Ishikawa (cell line): ENCODE measurements at regions not wholly inside any gene's neighbourhood (a gene's known extent, or its start where the extent isn't known, plus 50 kb on each side); places are given as distances from the start of the nearest gene placed in this dataset.

ENCODE experiments used
- CEBPB ChIP-seq: IDR thresholded peaks from 2 replicates; pipeline ENCODE4 v1.6.1; 2012
- CREB1 ChIP-seq: IDR thresholded peaks from 2 replicates; pipeline ENCODE4 v1.6.1; 2012; ENCODE audit warnings: low read depth
- EGR1 ChIP-seq: IDR thresholded peaks from 2 replicates; pipeline ENCODE4 v1.6.1; 2012
- EP300 ChIP-seq: IDR thresholded peaks from 2 replicates; pipeline ENCODE4 v1.6.1; 2012; ENCODE audit warnings: borderline replicate concordance
- FOXM1 ChIP-seq: IDR thresholded peaks from 2 replicates; pipeline ENCODE4 v1.6.1; 2012; ENCODE audit warnings: low read depth, borderline replicate concordance
- NFIC ChIP-seq: IDR thresholded peaks from 2 replicates; pipeline ENCODE4 v1.6.1; 2012
- RAD21 ChIP-seq: IDR thresholded peaks from 2 replicates; pipeline ENCODE4 v1.6.1; 2012; ENCODE audit warnings: low read depth
- TAF1 ChIP-seq: IDR thresholded peaks from 2 replicates; pipeline ENCODE4 v1.6.1; 2012; ENCODE audit warnings: low read depth, mild to moderate bottlenecking
- TCF12 ChIP-seq: IDR thresholded peaks from 2 replicates; pipeline ENCODE4 v1.6.1; 2012; ENCODE audit warnings: low read depth
- TEAD4 ChIP-seq: IDR thresholded peaks from 2 replicates; pipeline ENCODE4 v1.6.1; 2012
- YY1 ChIP-seq: IDR thresholded peaks from 2 replicates; pipeline ENCODE4 v1.6.1; 2012; ENCODE audit warnings: low read depth
- ZBTB7A ChIP-seq: IDR thresholded peaks from 2 replicates; pipeline ENCODE4 v1.6.1; 2012; ENCODE audit warnings: low read depth
- TF ChIP-seq, protein P1 (sequence below): IDR thresholded peaks from 2 replicates; pipeline ENCODE4 v1.6.1; 2012
- TF ChIP-seq, protein P2 (sequence below): IDR thresholded peaks from 2 replicates; pipeline ENCODE4 v1.6.1; 2012
- TF ChIP-seq, protein P3 (sequence below): IDR thresholded peaks from 2 replicates; pipeline ENCODE4 v1.6.1; 2012; ENCODE audit warnings: low read depth, mild to moderate bottlenecking

DNA sequence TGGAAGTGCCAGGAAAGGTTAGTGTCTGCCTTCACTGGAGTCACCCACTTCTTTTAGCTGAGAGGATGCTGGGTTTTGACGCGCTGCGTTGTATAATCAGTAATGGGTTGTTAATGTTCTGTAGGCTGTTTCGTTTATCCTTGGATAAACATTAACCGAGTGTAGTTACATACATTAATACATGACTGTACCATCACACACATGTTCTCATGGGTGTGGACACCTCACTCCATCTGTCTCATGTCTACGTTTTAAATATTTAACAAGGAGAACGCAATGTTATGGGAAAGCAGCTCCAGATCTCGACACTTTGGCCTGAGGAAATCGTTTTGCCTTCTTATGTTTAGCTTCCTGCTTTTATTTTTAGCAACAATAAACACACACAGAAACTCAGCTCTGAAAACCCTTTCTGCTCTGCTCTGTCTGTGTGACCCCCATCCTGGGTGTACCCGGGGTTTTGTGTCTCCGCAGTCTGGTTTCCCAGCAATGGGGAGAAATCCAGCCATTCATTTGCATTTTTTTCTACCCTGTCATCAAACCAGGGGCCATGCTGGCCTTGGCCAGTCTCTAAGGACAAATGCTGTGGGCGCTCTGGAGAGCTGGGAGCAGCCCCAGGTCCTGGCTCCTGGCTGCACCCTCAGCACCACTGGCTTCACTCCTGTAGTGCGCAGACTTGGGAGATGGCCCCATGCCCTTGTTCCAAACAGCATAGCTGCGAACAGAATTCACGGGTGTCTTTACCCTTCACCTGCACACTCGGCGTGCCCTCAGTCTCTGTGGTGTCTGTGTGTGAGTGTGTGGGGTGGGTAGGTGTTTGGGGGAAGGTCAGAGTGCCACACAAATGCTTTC is 110.8 kb downstream of the ERMARD start:
- TF ChIP-seq CEBPB (no peak), EGR1 (no peak), EP300 (no peak)

DNA sequence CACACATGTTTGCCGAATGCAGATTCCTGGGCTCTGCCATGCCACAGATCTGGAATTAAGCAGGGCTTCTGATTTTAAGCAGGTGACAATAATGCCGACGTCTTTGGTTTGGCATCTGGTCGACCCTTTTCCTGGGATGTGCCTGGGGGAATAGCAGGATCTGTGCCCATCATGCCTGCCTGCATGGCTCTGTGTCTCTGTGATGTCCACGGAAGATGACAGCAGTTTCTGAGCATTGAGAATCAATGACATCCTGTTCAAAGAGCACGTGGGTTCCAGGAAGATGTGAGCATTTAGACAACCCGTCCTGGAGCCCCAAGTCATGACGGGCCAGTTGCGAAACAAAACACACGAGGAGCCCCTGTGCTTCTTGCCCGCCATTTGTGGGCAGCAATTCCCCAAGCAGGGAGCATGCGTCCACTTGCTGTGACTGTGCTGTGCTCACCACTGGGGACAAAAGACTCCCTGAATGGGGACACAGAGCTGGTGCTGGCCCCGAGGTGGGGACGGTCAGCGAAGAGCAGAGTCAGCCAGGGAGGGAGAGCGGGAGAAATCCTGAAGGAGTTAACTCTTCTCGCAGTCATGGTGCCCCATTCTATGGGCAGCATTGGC is 110.1 kb downstream of the ERMARD start:
- TF ChIP-seq EP300 (no peak), EGR1 (no peak), FOXM1 (no peak), TAF1 (no peak), CREB1 (no peak), RAD21 (no peak), TEAD4 (no peak)
- TF ChIP-seq, protein P1, sequence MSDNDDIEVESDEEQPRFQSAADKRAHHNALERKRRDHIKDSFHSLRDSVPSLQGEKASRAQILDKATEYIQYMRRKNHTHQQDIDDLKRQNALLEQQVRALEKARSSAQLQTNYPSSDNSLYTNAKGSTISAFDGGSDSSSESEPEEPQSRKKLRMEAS = no peak

DNA sequence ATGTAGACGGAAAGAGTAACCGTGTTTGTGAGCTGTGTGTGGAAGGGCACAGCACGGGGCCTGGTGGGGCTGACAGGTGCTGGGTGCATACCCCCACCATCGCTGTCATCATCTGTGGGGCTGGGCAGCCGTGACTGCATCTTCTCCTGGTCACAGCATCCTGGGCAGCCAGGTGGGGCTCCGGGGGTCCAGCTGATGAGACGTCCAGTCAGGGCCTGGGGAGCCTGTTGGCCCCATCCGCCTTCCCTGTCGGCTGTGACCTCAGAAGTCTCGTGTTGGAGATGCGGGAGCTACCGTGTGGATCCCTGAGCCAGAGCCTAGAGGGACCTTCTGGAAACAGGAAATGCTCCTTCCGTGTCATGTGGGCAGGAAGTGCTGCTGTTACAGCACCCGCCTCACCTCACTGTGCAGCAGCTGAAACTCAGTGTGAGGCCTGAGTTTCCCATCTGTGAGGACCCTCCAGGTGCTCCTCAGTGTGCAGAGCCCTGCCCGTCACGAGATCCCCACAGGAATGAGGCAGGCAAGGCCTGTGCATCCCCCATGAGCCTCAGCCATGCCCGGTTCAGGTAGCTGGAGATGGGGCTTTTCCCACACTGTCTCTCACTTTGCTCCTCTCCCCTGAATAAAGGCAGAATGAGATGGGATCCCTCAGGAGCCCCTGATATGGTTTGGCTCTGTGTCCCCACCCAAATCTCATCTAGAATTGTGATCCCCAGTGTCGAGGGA is 108.7 kb downstream of the ERMARD start:
- TF ChIP-seq CEBPB (no peak), EP300 (no peak), YY1 (no peak), TAF1 (no peak), CREB1 (no peak), NFIC (no peak), EGR1 (no peak), FOXM1 (no peak)

GRCh38 chr6:169859401-169859977 is 108.1 kb downstream of the ERMARD start:
- TF ChIP-seq TEAD4 (no peak), CEBPB (no peak), TAF1 (no peak), FOXM1 (no peak), EP300 (no peak), RAD21 (no peak), TCF12 (no peak), ZBTB7A (no peak), EGR1 (no peak)
- TF ChIP-seq, protein P1 = no peak
- TF ChIP-seq, protein P2, sequence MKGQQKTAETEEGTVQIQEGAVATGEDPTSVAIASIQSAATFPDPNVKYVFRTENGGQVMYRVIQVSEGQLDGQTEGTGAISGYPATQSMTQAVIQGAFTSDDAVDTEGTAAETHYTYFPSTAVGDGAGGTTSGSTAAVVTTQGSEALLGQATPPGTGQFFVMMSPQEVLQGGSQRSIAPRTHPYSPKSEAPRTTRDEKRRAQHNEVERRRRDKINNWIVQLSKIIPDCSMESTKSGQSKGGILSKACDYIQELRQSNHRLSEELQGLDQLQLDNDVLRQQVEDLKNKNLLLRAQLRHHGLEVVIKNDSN = no peak

GRCh38 chr6:169858935-169859351 is 107.5 kb downstream of the ERMARD start:
- TF ChIP-seq RAD21 = no peak
- TF ChIP-seq, protein P2 = no peak
- no peak for TF ChIP-seq TCF12
- no peak for TF ChIP-seq EP300
- TF ChIP-seq, protein P1 = no peak
- no peak for TF ChIP-seq FOXM1
- TF ChIP-seq YY1 = no peak
- TF ChIP-seq EGR1 = no peak
- no peak for TF ChIP-seq CEBPB
- TF ChIP-seq ZBTB7A = no peak
- TF ChIP-seq TAF1 = no peak
- TF ChIP-seq TEAD4 = no peak
- no peak for TF ChIP-seq NFIC

DNA sequence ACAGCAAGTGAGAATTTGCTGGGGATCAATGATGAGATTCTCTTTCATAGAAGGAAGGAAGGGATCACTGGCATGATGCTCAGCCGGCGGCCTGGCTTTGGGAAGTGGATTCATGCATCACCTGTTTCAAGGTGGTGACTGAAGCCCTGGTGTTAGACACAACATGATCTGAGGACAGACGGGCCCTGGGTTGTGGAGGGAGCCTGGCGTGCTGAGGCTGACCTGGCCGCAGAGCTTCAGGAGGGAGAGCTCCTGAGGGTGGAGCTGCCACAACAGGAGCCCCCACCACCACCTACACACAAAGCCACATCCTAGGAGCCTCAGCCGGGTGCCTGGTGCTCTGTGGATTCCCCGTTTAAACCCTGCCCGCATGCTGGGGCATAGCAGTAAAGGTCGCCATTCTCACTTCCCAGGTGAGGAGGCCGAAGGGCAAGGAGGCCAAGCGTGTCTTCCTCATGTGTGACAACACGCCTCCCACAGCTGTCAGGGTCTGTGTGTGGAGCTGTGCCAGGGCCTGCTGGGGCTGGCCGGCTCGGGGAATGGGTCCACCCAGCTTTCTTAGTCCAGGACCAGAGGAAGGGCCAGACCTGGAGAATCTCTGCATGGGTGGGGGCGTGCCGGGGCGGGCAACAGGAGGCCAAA is 107.0 kb downstream of the ERMARD start:
- TF ChIP-seq TAF1 = no peak
- TF ChIP-seq TCF12 = no peak
- TF ChIP-seq TEAD4 = no peak
- TF ChIP-seq EP300 = no peak
- TF ChIP-seq CEBPB = no peak
- TF ChIP-seq YY1 = no peak
- TF ChIP-seq ZBTB7A = no peak
- TF ChIP-seq, protein P2 = no peak
- TF ChIP-seq NFIC = no peak
- no peak for TF ChIP-seq CREB1
- TF ChIP-seq EGR1 = no peak
- TF ChIP-seq, protein P3, sequence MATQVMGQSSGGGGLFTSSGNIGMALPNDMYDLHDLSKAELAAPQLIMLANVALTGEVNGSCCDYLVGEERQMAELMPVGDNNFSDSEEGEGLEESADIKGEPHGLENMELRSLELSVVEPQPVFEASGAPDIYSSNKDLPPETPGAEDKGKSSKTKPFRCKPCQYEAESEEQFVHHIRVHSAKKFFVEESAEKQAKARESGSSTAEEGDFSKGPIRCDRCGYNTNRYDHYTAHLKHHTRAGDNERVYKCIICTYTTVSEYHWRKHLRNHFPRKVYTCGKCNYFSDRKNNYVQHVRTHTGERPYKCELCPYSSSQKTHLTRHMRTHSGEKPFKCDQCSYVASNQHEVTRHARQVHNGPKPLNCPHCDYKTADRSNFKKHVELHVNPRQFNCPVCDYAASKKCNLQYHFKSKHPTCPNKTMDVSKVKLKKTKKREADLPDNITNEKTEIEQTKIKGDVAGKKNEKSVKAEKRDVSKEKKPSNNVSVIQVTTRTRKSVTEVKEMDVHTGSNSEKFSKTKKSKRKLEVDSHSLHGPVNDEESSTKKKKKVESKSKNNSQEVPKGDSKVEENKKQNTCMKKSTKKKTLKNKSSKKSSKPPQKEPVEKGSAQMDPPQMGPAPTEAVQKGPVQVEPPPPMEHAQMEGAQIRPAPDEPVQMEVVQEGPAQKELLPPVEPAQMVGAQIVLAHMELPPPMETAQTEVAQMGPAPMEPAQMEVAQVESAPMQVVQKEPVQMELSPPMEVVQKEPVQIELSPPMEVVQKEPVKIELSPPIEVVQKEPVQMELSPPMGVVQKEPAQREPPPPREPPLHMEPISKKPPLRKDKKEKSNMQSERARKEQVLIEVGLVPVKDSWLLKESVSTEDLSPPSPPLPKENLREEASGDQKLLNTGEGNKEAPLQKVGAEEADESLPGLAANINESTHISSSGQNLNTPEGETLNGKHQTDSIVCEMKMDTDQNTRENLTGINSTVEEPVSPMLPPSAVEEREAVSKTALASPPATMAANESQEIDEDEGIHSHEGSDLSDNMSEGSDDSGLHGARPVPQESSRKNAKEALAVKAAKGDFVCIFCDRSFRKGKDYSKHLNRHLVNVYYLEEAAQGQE = no peak
- no peak for TF ChIP-seq RAD21
- TF ChIP-seq, protein P1 = no peak
- no peak for TF ChIP-seq FOXM1
